IMR-90 (cell line): ENCODE measurements at regions not wholly inside any gene's neighbourhood (a gene's known extent, or its start where the extent isn't known, plus 50 kb on each side); places are given as distances from the start of the nearest gene placed in this dataset.
A peak's percentile ranks its signal among the peaks of the same experiment; 100 is the strongest.

Experiments
- ATAC-seq: fragments of 200-7000 bp; cut with Tn5 transposase; 2 replicates; pipeline ENCODE4 v1.9.1; 2020; ENCODE audit warnings: low read depth, mild to moderate bottlenecking, moderate library complexity
- BruUV-seq: library from RNA; stranded (reverse); fragments of 400-500 nt; replicated peaks from 2 replicates; lab custom pipeline; 2021; lab: Mats Ljungman, UMichigan
- CTCF ChIA-PET: fragments of 300-600 bp; formaldehyde crosslinking; extraction: SDS; loops from one replicate; lab custom pipeline; 2021; ENCODE audit warnings: antibody characterized with exemption; lab: Yijun Ruan, JAX
- POLR2A ChIA-PET: fragments of 300-600 bp; sonication (Branson Sonifier 250); formaldehyde crosslinking; loops from one replicate; lab custom pipeline; 2022; ENCODE audit warnings: antibody characterized with exemption; ENCODE audit not compliant: unreplicated experiment; lab: Charles Lee
- DNase-seq: peaks from one replicate; pipeline ENCODE4 v3.0.0; 2013
- H2AFZ ChIP-seq: replicated peaks from 2 replicates; pipeline ENCODE3; 2013; ENCODE audit warnings: low read length, mild to moderate bottlenecking; ENCODE audit not compliant: poor library complexity
- H2AK5ac ChIP-seq: 2 replicates; pipeline ENCODE4 v1.6.1; 2013; ENCODE audit warnings: low read depth, low read length, inconsistent platforms
- H2AK9ac ChIP-seq: replicated peaks from 2 replicates; pipeline ENCODE3; 2013; ENCODE audit warnings: mild to moderate bottlenecking, low read depth, low read length, moderate library complexity; ENCODE audit not compliant: poor library complexity
- H2BK120ac ChIP-seq: 2 replicates; pipeline ENCODE4 v1.6.1; 2013; ENCODE audit warnings: low read depth, low read length, inconsistent platforms
- H2BK15ac ChIP-seq: 3 replicates; pipeline ENCODE4 v1.6.1; 2013; ENCODE audit warnings: low read depth, low read length, inconsistent platforms
- H2BK20ac ChIP-seq: 2 replicates; pipeline ENCODE4 v1.6.1; 2013; ENCODE audit warnings: low read depth, mild to moderate bottlenecking, inconsistent platforms, low read length, moderate library complexity
- H2BK5ac ChIP-seq: 2 replicates; pipeline ENCODE4 v1.6.1; 2013; ENCODE audit warnings: mild to moderate bottlenecking, low read depth, low read length, inconsistent platforms; ENCODE audit not compliant: poor library complexity, severe bottlenecking
- H3K14ac ChIP-seq: replicated peaks from 2 replicates; pipeline ENCODE4 v1.6.1; 2013; ENCODE audit warnings: low read depth, low read length, inconsistent platforms
- H3K18ac ChIP-seq: 2 replicates; pipeline ENCODE4 v1.6.1; 2013; ENCODE audit warnings: low read depth, low read length, control low read depth
- H3K23ac ChIP-seq: 2 replicates; pipeline ENCODE4 v1.6.1; 2013; ENCODE audit warnings: low read depth, low read length, inconsistent platforms
- H3K27ac ChIP-seq: 2 replicates; pipeline ENCODE4 v1.5.1; 2013; ENCODE audit warnings: mild to moderate bottlenecking, control low read depth, low read length; ENCODE audit not compliant: insufficient read depth
- H3K27me3 ChIP-seq: 2 replicates; pipeline ENCODE4 v1.6.1; 2013; ENCODE audit warnings: low read length; ENCODE audit not compliant: control insufficient read depth, insufficient read depth
- H3K36me3 ChIP-seq: 2 replicates; pipeline ENCODE4 v1.6.1; 2013; ENCODE audit warnings: low read length, mixed read lengths; ENCODE audit not compliant: control insufficient read depth, insufficient read depth
- H3K4ac ChIP-seq: 2 replicates; pipeline ENCODE4 v1.6.1; 2013; ENCODE audit warnings: low read depth, low read length, inconsistent platforms
- H3K4me1 ChIP-seq: 2 replicates; pipeline ENCODE4 v1.6.1; 2013; ENCODE audit warnings: low read length, mixed read lengths; ENCODE audit not compliant: control insufficient read depth, insufficient read depth
- H3K4me2 ChIP-seq: 2 replicates; pipeline ENCODE4 v1.6.1; 2013; ENCODE audit warnings: low read depth, mild to moderate bottlenecking, control low read depth, low read length, moderate library complexity
- H3K4me3 ChIP-seq: 2 replicates; pipeline ENCODE4 v1.5.1; 2013; ENCODE audit warnings: low read depth, mild to moderate bottlenecking, control low read depth, low read length, moderate library complexity; ENCODE audit not compliant: insufficient read depth
- H3K56ac ChIP-seq: 2 replicates; pipeline ENCODE4 v1.6.1; 2013; ENCODE audit warnings: low read length, inconsistent platforms; ENCODE audit not compliant: insufficient read depth; ENCODE audit errors: extremely low read depth
- H3K79me1 ChIP-seq, 2 experiments: 2 replicates each; pipeline ENCODE4 v1.6.1; 2013; ENCODE audit warnings: low read length in 2 of 2, inconsistent platforms in 1 of 2, low read depth in 1 of 2
- H3K9ac ChIP-seq: 2 replicates; pipeline ENCODE4 v1.6.1; 2013; ENCODE audit warnings: low read depth, low read length, control low read depth
- H3K9me1 ChIP-seq: 2 replicates; pipeline ENCODE4 v1.6.1; 2013; ENCODE audit warnings: low read length, inconsistent platforms; ENCODE audit not compliant: insufficient read depth
- H3K9me3 ChIP-seq: 2 replicates; pipeline ENCODE4 v1.6.1; 2013; ENCODE audit warnings: low read length; ENCODE audit not compliant: control insufficient read depth, insufficient read depth
- H4K20me1 ChIP-seq: 2 replicates; pipeline ENCODE4 v1.6.1; 2013; ENCODE audit warnings: low read length, inconsistent platforms; ENCODE audit not compliant: insufficient read depth
- H4K5ac ChIP-seq: 2 replicates; pipeline ENCODE4 v1.6.1; 2013; ENCODE audit warnings: mild to moderate bottlenecking, low read depth, low read length, control low read depth
- H4K8ac ChIP-seq, 2 experiments: 2 replicates each; pipeline ENCODE4 v1.6.1; 2013; ENCODE audit warnings: low read depth in 2 of 2, low read length in 2 of 2, control low read depth in 1 of 2, inconsistent platforms in 1 of 2
- H4K91ac ChIP-seq: 2 replicates; pipeline ENCODE4 v1.6.1; 2013; ENCODE audit warnings: low read depth, low read length, inconsistent platforms; ENCODE audit not compliant: insufficient read depth
- CEBPB ChIP-seq: IDR thresholded peaks from 2 replicates; pipeline ENCODE4 v1.6.1; 2012; ENCODE audit warnings: low read depth, low read length, improper control_type of control experiment
- CHD1 ChIP-seq: IDR thresholded peaks from 2 replicates; pipeline ENCODE4 v1.6.1; 2012; ENCODE audit warnings: low read depth, low read length, improper control_type of control experiment
- FOS ChIP-seq: fragments of 150-350 bp; IDR thresholded peaks from 2 replicates; pipeline ENCODE4 v1.6.1; 2016; ENCODE audit warnings: low read depth, low read length
- MAZ ChIP-seq: IDR thresholded peaks from 2 replicates; pipeline ENCODE4 v1.6.1; 2012; ENCODE audit warnings: low read depth, mild to moderate bottlenecking, low read length, improper control_type of control experiment, moderate library complexity, borderline replicate concordance
- MXI1 ChIP-seq: IDR thresholded peaks from 2 replicates; pipeline ENCODE4 v1.6.1; 2012; ENCODE audit warnings: low read depth, mild to moderate bottlenecking, low read length, moderate library complexity, borderline replicate concordance
- NFE2L2 ChIP-seq: fragments of 150-350 bp; IDR thresholded peaks from 2 replicates; pipeline ENCODE4 v1.6.1; 2016; ENCODE audit warnings: low read depth, mild to moderate bottlenecking, low read length
- POLR2A ChIP-seq: IDR thresholded peaks from 2 replicates; pipeline ENCODE4 v1.6.1; 2012; ENCODE audit warnings: mild to moderate bottlenecking, low read depth, low read length
- RAD21 ChIP-seq: IDR thresholded peaks from 2 replicates; pipeline ENCODE4 v1.6.1; 2012; ENCODE audit warnings: low read length, improper control_type of control experiment
- RCOR1 ChIP-seq: IDR thresholded peaks from 2 replicates; pipeline ENCODE4 v1.6.1; 2012; ENCODE audit warnings: mild to moderate bottlenecking, low read length, improper control_type of control experiment; ENCODE audit not compliant: insufficient replicate concordance
- RFX5 ChIP-seq: IDR thresholded peaks from 2 replicates; pipeline ENCODE4 v1.8.0; 2012; ENCODE audit warnings: low read depth, mild to moderate bottlenecking, low read length, moderate library complexity
- dilution Hi-C: fragments of 300-500 bp; cut with HindIII; formaldehyde crosslinking; loops from one replicate; pipeline ENCODE4 v1.14.3; 2018; ENCODE audit warnings: low sequenced_read_pairs; ENCODE audit not compliant: unreplicated experiment
- in situ Hi-C: fragments of 300-500 bp; cut with MboI; formaldehyde crosslinking; loops from 3 replicates; pipeline ENCODE4 v1.14.3; 2019; ENCODE audit warnings: low sequenced_read_pairs, inconsistent platforms, mixed read lengths
- intact Hi-C: fragments of 100-400 bp; cut with micrococcal nuclease; formaldehyde crosslinking; loops from 2 replicates; pipeline ENCODE4 v1.10.0; 2022
- TF ChIP-seq, protein P1 (sequence below): conservative IDR thresholded peaks from 2 replicates; pipeline ENCODE4 v1.5.1; 2012; ENCODE audit warnings: mild to moderate bottlenecking, low read depth, low read length, improper control_type of control experiment
- TF ChIP-seq, protein P2 (sequence below): fragments of 150-350 bp; IDR thresholded peaks from 2 replicates; pipeline ENCODE4 v1.6.1; 2016; ENCODE audit warnings: low read depth, mild to moderate bottlenecking, low read length, moderate library complexity, borderline replicate concordance
- TF ChIP-seq, protein P3 (sequence below): fragments of 150-350 bp; IDR thresholded peaks from 2 replicates; pipeline ENCODE4 v1.6.1; 2017; ENCODE audit warnings: mild to moderate bottlenecking, antibody characterized with exemption, low read length, low read depth

DNA sequence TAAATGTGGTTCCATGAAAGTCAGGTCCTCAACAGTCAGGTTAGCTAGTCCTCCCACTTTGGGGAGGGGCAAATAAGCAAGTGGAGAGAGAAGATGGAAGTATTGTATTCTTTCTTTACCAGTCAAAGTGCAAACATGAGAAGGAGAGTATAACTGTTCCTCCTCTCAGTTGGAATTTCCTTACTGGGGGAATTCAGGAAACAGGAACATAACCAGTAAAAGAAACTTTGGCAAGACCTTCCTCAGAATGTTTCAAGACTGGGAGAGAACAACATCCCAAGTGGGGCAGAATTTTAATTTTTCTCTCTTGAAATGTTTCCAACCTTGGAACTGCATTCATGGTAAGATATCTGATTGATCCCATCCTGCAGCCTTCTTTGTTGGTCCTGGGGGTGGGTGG lies 552.4 kb upstream of the TNP1 start:
- no peak overlapping the region for H3K4me2 ChIP-seq
- no peak overlapping the region for H2AFZ ChIP-seq
- peak overlapping the region; percentile 44 to 56; a peak in 2 of 4 replicates for H4K8ac ChIP-seq
- peak overlapping the region; percentile 55; the same call in 2 of the 3 replicates for H2BK15ac ChIP-seq
- H4K91ac ChIP-seq = peak overlapping the region; percentile 29
- peak overlapping the region; percentile 48 for H2BK5ac ChIP-seq
- H3K56ac ChIP-seq = no peak overlapping the region
- no peak overlapping the region for H2AK9ac ChIP-seq
- in situ Hi-C loops = no loop called here
- H3K4me1 ChIP-seq = peaks cover 8% of the 10 kb centered on the region
- ChIA-PET CTCF (interaction anchor here (0.6 kb wide), 1 partner anchor 251 kb away, joined by 3 read pairs; no protein-coding TSS in a partner anchor), POLR2A (no interaction called here)
- no peaks in the 10 kb centered on the region for H3K27me3 ChIP-seq
- no peak; the same call in 1 of the 2 replicates for ATAC-seq
- no TSS peak for BruUV-seq
- H2AK5ac ChIP-seq = peak overlapping the region; percentile 97
- no peaks in the 10 kb centered on the region for H3K9me3 ChIP-seq
- peak overlapping the region; percentile 67; the same call in 1 of the 2 replicates for H2BK20ac ChIP-seq
- H3K9me1 ChIP-seq = no peaks in the 10 kb centered on the region
- H3K18ac ChIP-seq = peak overlapping the region; percentile 74; the same call in 1 of the 2 replicates
- H3K4ac ChIP-seq = peak overlapping the region; percentile 64
- dilution Hi-C loops = no loop called here
- peak overlapping the region; percentile 67 for H3K14ac ChIP-seq
- TF ChIP-seq, protein P1, sequence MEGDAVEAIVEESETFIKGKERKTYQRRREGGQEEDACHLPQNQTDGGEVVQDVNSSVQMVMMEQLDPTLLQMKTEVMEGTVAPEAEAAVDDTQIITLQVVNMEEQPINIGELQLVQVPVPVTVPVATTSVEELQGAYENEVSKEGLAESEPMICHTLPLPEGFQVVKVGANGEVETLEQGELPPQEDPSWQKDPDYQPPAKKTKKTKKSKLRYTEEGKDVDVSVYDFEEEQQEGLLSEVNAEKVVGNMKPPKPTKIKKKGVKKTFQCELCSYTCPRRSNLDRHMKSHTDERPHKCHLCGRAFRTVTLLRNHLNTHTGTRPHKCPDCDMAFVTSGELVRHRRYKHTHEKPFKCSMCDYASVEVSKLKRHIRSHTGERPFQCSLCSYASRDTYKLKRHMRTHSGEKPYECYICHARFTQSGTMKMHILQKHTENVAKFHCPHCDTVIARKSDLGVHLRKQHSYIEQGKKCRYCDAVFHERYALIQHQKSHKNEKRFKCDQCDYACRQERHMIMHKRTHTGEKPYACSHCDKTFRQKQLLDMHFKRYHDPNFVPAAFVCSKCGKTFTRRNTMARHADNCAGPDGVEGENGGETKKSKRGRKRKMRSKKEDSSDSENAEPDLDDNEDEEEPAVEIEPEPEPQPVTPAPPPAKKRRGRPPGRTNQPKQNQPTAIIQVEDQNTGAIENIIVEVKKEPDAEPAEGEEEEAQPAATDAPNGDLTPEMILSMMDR = no peak
- TF ChIP-seq NFE2L2 = no peak
- no peak for TF ChIP-seq CEBPB
- TF ChIP-seq MXI1 = no peak
- no peak for TF ChIP-seq RFX5
- TF ChIP-seq, protein P2, sequence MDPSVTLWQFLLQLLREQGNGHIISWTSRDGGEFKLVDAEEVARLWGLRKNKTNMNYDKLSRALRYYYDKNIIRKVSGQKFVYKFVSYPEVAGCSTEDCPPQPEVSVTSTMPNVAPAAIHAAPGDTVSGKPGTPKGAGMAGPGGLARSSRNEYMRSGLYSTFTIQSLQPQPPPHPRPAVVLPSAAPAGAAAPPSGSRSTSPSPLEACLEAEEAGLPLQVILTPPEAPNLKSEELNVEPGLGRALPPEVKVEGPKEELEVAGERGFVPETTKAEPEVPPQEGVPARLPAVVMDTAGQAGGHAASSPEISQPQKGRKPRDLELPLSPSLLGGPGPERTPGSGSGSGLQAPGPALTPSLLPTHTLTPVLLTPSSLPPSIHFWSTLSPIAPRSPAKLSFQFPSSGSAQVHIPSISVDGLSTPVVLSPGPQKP = no peak
- no peak for TF ChIP-seq RAD21
- TF ChIP-seq CHD1 = no peak
- no peak for TF ChIP-seq MAZ
- no peak for TF ChIP-seq RCOR1
- TF ChIP-seq, protein P3, sequence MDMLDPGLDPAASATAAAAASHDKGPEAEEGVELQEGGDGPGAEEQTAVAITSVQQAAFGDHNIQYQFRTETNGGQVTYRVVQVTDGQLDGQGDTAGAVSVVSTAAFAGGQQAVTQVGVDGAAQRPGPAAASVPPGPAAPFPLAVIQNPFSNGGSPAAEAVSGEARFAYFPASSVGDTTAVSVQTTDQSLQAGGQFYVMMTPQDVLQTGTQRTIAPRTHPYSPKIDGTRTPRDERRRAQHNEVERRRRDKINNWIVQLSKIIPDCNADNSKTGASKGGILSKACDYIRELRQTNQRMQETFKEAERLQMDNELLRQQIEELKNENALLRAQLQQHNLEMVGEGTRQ = no peak
- no peak for TF ChIP-seq FOS
- no peak for TF ChIP-seq POLR2A
- intact Hi-C loops = no loop called here
- H3K79me1 ChIP-seq = no peaks in the 10 kb centered on the region
- no peaks in the 10 kb centered on the region for H4K20me1 ChIP-seq
- no peak overlapping the region for H3K4me3 ChIP-seq
- no peaks in the 10 kb centered on the region for H3K36me3 ChIP-seq
- H3K9ac ChIP-seq = no peak overlapping the region
- peak overlapping the region; percentile 83 for H2BK120ac ChIP-seq
- peak overlapping the region; percentile 24; the same call in 1 of the 2 replicates for H3K27ac ChIP-seq
- H3K23ac ChIP-seq = no peak overlapping the region
- peak overlapping the region; percentile 99 for H4K5ac ChIP-seq
- no peak for DNase-seq
